Erythroblast (primary cell): ENCODE measurements at regions not wholly inside any gene's neighbourhood (a gene's known extent, or its start where the extent isn't known, plus 50 kb on each side); places are given as distances from the start of the nearest gene placed in this dataset.

Experiments used
- GATA1 ChIP-seq: IDR thresholded peaks from 2 replicates; pipeline ENCODE4 v1.6.1; 2011; ENCODE audit warnings: low read depth, mild to moderate bottlenecking, control low read depth, low read length, moderate library complexity
- POLR2A ChIP-seq: IDR thresholded peaks from 2 replicates; pipeline ENCODE4 v1.6.1; 2011; ENCODE audit warnings: mild to moderate bottlenecking, low read length

- TF ChIP-seq GATA1 = no peak
- no peak for TF ChIP-seq POLR2A
Measured at GRCh38 chr5:152511531-152512132, 106.6 kb upstream of the NMUR2 start.
